ENCODE measurements at regions not wholly inside any gene's neighbourhood (a gene's known extent, or its start where the extent isn't known, plus 50 kb on each side); places are given as distances from the start of the nearest gene placed in this dataset.

DNA sequence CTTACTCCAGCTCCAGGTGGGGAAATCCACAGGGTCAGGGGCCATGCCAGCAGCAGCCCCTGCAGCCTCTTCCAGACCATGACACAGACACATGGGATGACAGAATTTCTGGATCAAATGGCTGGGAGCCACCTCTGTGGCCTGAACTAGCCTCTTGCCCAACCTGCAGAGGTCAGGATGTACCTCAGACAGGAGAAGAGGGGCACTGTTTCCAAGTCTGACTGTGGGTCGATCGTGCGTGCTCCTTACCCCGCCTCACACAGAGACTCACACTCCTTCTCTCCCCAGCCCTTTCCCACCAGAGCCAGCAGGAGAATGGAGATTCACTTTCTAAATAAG lies 131.9 kb downstream of the FAM43A start:
- Histone ChIP-seq H3K4me3 (ENCODE audit: insufficient read depth, low read depth, low read length) (no peak overlapping the region), H3K9me3 (ENCODE audit: control insufficient read depth, low read length) (no peaks in the 10 kb centered on the region), H3K27me3 (ENCODE audit: control insufficient read depth, insufficient read depth, low read length, poor library complexity, severe bottlenecking) (no peaks in the 10 kb centered on the region), H3K27ac (ENCODE audit: insufficient read depth, low read depth, low read length, poor library complexity, severe bottlenecking) (no peak overlapping the region), H3K4me1 (ENCODE audit: control insufficient read depth, insufficient read depth, low read length) (no peaks in the 10 kb centered on the region), H3K36me3 (ENCODE audit: control insufficient read depth, insufficient read depth, low read length) (no peaks in the 10 kb centered on the region)
- WGBS, 2 experiments = 42 to 46% methylated on average over 4 of the region's 4 CpGs

DNA sequence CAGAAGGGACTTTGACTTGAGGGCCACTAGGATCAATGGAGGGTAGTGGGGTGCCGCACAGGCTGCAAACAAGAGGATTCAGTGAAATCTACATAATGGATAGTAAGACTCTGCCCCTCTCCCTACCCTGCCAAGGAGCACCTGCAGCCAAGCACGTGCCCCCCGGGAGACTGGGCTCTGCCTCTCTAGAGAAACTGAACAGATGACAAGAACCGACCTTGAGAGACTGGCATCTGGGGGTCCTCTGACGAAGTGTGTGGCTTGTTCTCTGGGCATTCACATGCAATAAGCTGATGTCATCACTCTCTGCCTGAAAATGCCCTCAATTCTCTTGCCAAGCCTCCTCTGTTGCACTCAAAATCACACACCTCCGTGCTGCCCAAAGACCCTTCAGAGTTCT lies 132.3 kb downstream of the FAM43A start:
- no peak overlapping the region for H3K4me3 ChIP-seq (ENCODE audit: insufficient read depth, low read depth, low read length)
- no peaks in the 10 kb centered on the region for H3K9me3 ChIP-seq (ENCODE audit: control insufficient read depth, low read length)
- H3K36me3 ChIP-seq (ENCODE audit: control insufficient read depth, insufficient read depth, low read length) = no peaks in the 10 kb centered on the region
- no peaks in the 10 kb centered on the region for H3K27me3 ChIP-seq (ENCODE audit: control insufficient read depth, insufficient read depth, low read length, poor library complexity, severe bottlenecking)
- no peak overlapping the region for H3K27ac ChIP-seq (ENCODE audit: insufficient read depth, low read depth, low read length, poor library complexity, severe bottlenecking)
- WGBS, 2 experiments = 49 to 53% methylated on average over 6 of the region's 6 CpGs
- no peaks in the 10 kb centered on the region for H3K4me1 ChIP-seq (ENCODE audit: control insufficient read depth, insufficient read depth, low read length)

DNA sequence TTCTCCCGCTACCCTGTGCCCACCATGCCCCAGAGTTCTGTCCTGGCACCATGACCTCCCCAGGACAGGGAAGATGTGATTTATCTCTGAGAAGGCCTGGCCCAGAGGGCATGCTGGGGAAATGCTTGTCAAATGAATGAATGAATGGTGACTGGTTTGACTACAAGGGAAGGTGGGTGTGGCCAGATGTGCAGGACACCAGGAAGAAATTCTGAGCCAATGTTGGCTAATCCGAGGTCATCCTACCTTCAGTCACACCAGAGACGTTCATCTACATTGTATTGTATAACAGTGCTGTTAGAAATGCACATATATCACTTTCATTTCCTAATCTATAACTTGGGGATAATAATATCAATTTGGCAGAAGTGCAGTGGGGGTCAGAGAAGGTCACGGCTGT lies 138.4 kb downstream of the FAM43A start:
- Histone ChIP-seq H3K4me1 (ENCODE audit: control insufficient read depth, insufficient read depth, low read length) (no peaks in the 10 kb centered on the region), H3K27ac (ENCODE audit: insufficient read depth, low read depth, low read length, poor library complexity, severe bottlenecking) (no peak overlapping the region), H3K36me3 (ENCODE audit: control insufficient read depth, insufficient read depth, low read length) (no peaks in the 10 kb centered on the region), H3K9me3 (ENCODE audit: control insufficient read depth, low read length) (no peaks in the 10 kb centered on the region), H3K4me3 (ENCODE audit: insufficient read depth, low read depth, low read length) (no peak overlapping the region), H3K27me3 (ENCODE audit: control insufficient read depth, insufficient read depth, low read length, poor library complexity, severe bottlenecking) (no peaks in the 10 kb centered on the region)
- 91 to 97% methylated on average over 3 to 4 of the region's 4 CpGs for WGBS, 2 experiments

DNA sequence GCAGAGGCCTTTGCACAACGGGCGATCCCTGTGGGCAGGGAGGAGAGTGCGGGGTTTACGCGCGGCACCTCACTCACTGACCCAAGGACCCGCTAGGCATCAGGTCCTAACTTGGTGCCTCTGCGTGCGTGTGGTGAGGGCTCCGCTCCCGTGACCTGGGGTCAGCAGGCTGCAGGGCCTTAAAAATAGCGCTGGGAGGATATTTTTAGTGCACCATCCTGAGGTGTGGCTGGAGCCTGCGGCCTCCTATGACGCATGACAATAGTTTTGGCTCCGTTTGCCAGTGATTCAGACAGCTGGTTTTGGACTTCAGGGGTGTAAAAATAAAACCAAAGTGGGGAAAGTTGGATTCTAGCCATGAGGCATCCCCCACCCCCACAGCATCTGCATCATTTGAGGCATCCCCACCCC lies 139.0 kb downstream of the FAM43A start:
- WGBS, 2 experiments = 89 to 92% methylated on average over 15 of the region's 15 CpGs
- no peak overlapping the region for H3K4me3 ChIP-seq (ENCODE audit: insufficient read depth, low read depth, low read length)
- no peaks in the 10 kb centered on the region for H3K9me3 ChIP-seq (ENCODE audit: control insufficient read depth, low read length)
- no peak overlapping the region for H3K27ac ChIP-seq (ENCODE audit: insufficient read depth, low read depth, low read length, poor library complexity, severe bottlenecking)
- no peaks in the 10 kb centered on the region for H3K4me1 ChIP-seq (ENCODE audit: control insufficient read depth, insufficient read depth, low read length)
- H3K27me3 ChIP-seq (ENCODE audit: control insufficient read depth, insufficient read depth, low read length, poor library complexity, severe bottlenecking) = no peaks in the 10 kb centered on the region
- no peaks in the 10 kb centered on the region for H3K36me3 ChIP-seq (ENCODE audit: control insufficient read depth, insufficient read depth, low read length)

DNA sequence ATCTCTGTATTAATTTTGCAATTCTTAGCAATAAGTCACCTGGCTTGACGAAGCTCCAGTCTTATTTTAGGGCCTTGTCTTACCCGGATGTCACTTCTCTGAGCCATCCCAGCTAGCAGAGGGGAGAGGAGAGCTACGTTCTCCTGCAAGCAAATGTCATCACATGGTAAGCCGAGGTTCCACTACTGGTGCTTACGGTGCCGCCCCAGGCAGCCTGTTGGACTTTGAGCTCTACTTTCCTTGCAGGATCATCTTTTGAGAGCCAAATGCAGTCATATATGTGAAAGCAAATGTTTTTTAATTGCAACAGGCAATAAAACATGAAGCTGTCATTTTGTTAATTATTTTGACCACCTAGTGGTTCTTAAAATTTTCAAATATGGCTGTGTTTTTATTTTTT lies 140.9 kb downstream of the FAM43A start:
- no peak overlapping the region for H3K4me3 ChIP-seq (ENCODE audit: insufficient read depth, low read depth, low read length)
- WGBS, 2 experiments = 89 to 91% methylated on average over 6 of the region's 6 CpGs

DNA sequence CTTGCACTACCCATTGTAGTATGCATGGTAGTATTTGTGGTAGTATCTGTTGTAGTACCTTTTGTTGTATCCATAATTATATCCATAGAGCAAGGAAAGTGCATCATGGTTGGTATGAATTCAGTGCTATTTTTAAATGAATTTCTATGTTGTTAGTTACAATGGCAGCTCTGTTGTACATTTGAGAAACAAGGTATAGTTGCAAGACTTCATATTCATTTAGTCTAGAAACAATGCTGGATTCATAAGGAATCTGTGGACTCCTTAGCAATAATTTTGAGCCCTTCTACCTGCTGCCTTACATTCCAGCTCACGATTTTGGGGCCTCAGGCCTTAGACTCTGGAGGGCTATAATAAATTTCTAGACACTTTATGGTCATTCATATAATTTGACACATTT lies 141.8 kb downstream of the FAM43A start:
- no peak overlapping the region for H3K27ac ChIP-seq (ENCODE audit: insufficient read depth, low read depth, low read length, poor library complexity, severe bottlenecking)
- H3K36me3 ChIP-seq (ENCODE audit: control insufficient read depth, insufficient read depth, low read length) = no peaks in the 10 kb centered on the region
- H3K4me1 ChIP-seq (ENCODE audit: control insufficient read depth, insufficient read depth, low read length) = no peaks in the 10 kb centered on the region
- H3K27me3 ChIP-seq (ENCODE audit: control insufficient read depth, insufficient read depth, low read length, poor library complexity, severe bottlenecking) = no peaks in the 10 kb centered on the region
- H3K4me3 ChIP-seq (ENCODE audit: insufficient read depth, low read depth, low read length) = no peak overlapping the region
- H3K9me3 ChIP-seq (ENCODE audit: control insufficient read depth, low read length) = no peaks in the 10 kb centered on the region
- 81 to 92% methylated on average over 1 of the region's 1 CpG for WGBS, 2 experiments

More for the DNA sequence above, 140.9 kb downstream of the FAM43A start:
- H3K36me3 ChIP-seq (ENCODE audit: control insufficient read depth, insufficient read depth, low read length) = no peaks in the 10 kb centered on the region
- no peaks in the 10 kb centered on the region for H3K4me1 ChIP-seq (ENCODE audit: control insufficient read depth, insufficient read depth, low read length)
- H3K9me3 ChIP-seq (ENCODE audit: control insufficient read depth, low read length) = no peaks in the 10 kb centered on the region
- H3K27me3 ChIP-seq (ENCODE audit: control insufficient read depth, insufficient read depth, low read length, poor library complexity, severe bottlenecking) = no peaks in the 10 kb centered on the region
- no peak overlapping the region for H3K27ac ChIP-seq (ENCODE audit: insufficient read depth, low read depth, low read length, poor library complexity, severe bottlenecking)

DNA sequence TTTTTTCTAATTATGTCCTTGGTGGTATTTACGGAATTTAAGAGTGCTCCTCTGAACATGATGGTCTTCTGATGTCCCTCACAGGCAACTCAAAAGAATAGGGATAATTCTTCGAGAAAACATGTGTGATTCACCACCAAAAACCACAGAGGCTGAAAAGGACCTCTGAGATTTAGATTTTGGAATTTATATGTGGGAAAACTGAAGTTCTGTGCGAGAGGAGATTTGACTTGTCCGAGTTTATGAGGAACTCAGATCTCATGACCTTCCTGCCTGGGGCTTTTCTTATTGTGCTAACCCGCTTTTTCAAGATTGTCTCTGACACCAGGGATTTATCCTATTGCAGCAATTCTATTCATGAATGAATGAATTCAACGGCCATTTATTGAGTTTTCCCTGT lies 142.4 kb downstream of the FAM43A start:
- Histone ChIP-seq H3K9me3 (ENCODE audit: control insufficient read depth, low read length) (no peaks in the 10 kb centered on the region), H3K27ac (ENCODE audit: insufficient read depth, low read depth, low read length, poor library complexity, severe bottlenecking) (no peak overlapping the region), H3K4me3 (ENCODE audit: insufficient read depth, low read depth, low read length) (no peak overlapping the region), H3K27me3 (ENCODE audit: control insufficient read depth, insufficient read depth, low read length, poor library complexity, severe bottlenecking) (no peaks in the 10 kb centered on the region), H3K4me1 (ENCODE audit: control insufficient read depth, insufficient read depth, low read length) (no peaks in the 10 kb centered on the region), H3K36me3 (ENCODE audit: control insufficient read depth, insufficient read depth, low read length) (no peaks in the 10 kb centered on the region)
- WGBS, 2 experiments = 97% methylated on average over 6 of the region's 6 CpGs

DNA sequence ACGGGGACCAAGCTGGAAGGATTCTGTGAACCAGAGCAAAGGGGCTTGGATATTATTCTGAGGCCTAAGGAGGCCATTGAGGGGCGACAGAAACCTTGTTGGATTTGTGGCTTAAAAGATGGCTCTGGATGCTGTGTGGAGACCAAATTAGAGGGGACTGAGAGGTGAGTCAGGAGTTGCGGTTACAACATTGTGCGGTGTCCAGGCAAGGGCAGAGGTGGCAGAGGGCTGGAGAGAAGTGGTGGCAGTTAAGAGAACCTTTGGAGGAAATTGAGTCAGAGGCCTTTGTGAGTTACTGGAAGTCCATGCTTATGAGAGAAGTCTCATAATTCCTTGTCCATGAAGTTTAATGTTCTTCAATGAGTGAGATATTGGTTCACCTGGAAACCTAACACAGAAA lies 143.2 kb downstream of the FAM43A start:
- no peak overlapping the region for H3K27ac ChIP-seq (ENCODE audit: insufficient read depth, low read depth, low read length, poor library complexity, severe bottlenecking)
- no peaks in the 10 kb centered on the region for H3K9me3 ChIP-seq (ENCODE audit: control insufficient read depth, low read length)
- no peak overlapping the region for H3K4me3 ChIP-seq (ENCODE audit: insufficient read depth, low read depth, low read length)
- no peaks in the 10 kb centered on the region for H3K36me3 ChIP-seq (ENCODE audit: control insufficient read depth, insufficient read depth, low read length)
- H3K4me1 ChIP-seq (ENCODE audit: control insufficient read depth, insufficient read depth, low read length) = no peaks in the 10 kb centered on the region
- 94 to 95% methylated on average over 4 of the region's 4 CpGs for WGBS, 2 experiments
- H3K27me3 ChIP-seq (ENCODE audit: control insufficient read depth, insufficient read depth, low read length, poor library complexity, severe bottlenecking) = no peaks in the 10 kb centered on the region

DNA sequence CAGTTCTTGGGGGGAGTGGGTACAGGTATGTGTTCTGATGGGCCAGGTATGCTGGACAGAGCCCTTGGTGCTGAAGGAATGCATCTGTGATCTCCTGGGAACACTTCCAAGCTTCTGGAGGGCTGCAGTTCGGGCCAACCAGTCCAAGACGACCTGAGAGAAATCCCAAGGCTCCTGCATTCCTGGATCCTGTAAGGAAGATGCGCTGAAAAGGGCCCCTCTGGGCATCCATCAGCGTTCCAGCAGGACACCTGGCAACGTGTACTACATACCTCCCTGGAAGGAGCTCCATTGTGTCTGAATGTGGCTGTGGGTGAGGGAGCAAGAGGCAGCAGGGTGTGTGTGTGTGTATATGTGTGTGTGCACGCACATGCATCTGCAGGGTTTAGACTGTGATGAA lies 144.7 kb downstream of the FAM43A start:
- Histone ChIP-seq H3K27ac (ENCODE audit: insufficient read depth, low read depth, low read length, poor library complexity, severe bottlenecking) (no peak overlapping the region), H3K9me3 (ENCODE audit: control insufficient read depth, low read length) (no peaks in the 10 kb centered on the region), H3K27me3 (ENCODE audit: control insufficient read depth, insufficient read depth, low read length, poor library complexity, severe bottlenecking) (no peaks in the 10 kb centered on the region), H3K4me1 (ENCODE audit: control insufficient read depth, insufficient read depth, low read length) (no peaks in the 10 kb centered on the region), H3K4me3 (ENCODE audit: insufficient read depth, low read depth, low read length) (no peak overlapping the region), H3K36me3 (ENCODE audit: control insufficient read depth, insufficient read depth, low read length) (no peaks in the 10 kb centered on the region)
- WGBS, 2 experiments = 88 to 92% methylated on average over 6 of the region's 6 CpGs

DNA sequence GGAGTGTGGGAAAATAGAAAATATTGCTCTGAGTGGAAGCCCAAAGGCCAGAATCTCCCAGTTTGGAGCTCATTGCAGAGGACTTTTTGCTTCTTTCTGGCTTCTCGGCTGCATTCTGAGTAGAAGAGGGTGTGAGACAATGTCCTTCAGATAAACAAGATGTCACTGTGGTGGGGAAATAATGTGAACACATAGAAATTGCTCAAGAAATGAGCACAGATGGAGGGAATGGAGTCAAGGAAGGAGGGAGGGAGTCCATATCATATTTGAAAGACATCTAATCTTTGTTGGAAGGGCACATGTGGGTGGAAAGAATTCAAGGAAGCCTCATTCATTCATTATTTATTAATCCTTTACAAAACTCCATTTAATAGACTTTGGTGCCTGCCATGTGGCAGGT lies 145.3 kb downstream of the FAM43A start:
- no peaks in the 10 kb centered on the region for H3K36me3 ChIP-seq (ENCODE audit: control insufficient read depth, insufficient read depth, low read length)
- no peak overlapping the region for H3K27ac ChIP-seq (ENCODE audit: insufficient read depth, low read depth, low read length, poor library complexity, severe bottlenecking)
- no peaks in the 10 kb centered on the region for H3K9me3 ChIP-seq (ENCODE audit: control insufficient read depth, low read length)
- WGBS, 2 experiments = 92 to 95% methylated on average over 1 of the region's 1 CpG
- H3K27me3 ChIP-seq (ENCODE audit: control insufficient read depth, insufficient read depth, low read length, poor library complexity, severe bottlenecking) = no peaks in the 10 kb centered on the region
- no peak overlapping the region for H3K4me3 ChIP-seq (ENCODE audit: insufficient read depth, low read depth, low read length)
- H3K4me1 ChIP-seq (ENCODE audit: control insufficient read depth, insufficient read depth, low read length) = no peaks in the 10 kb centered on the region

DNA sequence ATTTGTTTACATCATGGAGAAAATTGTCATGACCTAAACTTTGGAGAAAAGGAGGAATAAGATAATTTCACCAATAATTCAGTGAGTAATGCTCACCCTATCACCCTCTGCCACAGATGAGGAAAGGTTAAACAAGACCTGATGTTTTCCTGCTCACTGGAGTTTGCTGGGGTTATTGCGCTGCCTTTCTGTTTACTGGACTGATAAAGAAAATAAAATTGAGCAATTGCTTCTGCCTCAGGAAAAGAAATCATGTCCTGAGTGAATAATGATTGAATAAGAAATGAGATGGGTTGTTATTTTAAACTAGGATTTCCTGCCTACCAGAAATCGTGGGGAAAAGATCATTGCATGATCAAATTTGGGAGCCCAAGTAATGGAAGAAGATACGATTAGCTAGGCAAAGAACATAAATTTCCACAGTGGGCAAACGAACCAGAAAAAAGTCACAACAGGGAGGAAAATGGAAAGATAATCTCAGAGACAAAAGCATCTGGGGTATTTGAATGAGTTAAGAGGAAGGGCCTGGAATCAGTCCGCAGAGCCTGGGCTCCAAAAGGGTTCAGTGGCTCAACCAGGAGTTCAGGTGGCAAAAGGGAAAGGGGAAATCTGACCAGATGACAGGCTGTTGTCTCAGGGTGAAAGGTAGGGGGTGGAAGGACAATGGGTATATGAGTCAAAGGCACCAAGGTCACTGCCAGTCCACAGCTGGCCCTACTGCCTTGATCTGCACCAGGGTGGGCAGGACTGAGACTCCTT lies 146.8 kb downstream of the FAM43A start:
- Histone ChIP-seq H3K36me3 (ENCODE audit: control insufficient read depth, insufficient read depth, low read length) (no peaks in the 10 kb centered on the region), H3K27me3 (ENCODE audit: control insufficient read depth, insufficient read depth, low read length, poor library complexity, severe bottlenecking) (no peaks in the 10 kb centered on the region), H3K4me3 (ENCODE audit: insufficient read depth, low read depth, low read length) (no peak overlapping the region), H3K9me3 (ENCODE audit: control insufficient read depth, low read length) (no peaks in the 10 kb centered on the region), H3K27ac (ENCODE audit: insufficient read depth, low read depth, low read length, poor library complexity, severe bottlenecking) (no peak overlapping the region), H3K4me1 (ENCODE audit: control insufficient read depth, insufficient read depth, low read length) (no peaks in the 10 kb centered on the region)
- WGBS, 2 experiments = 91 to 93% methylated on average over 5 of the region's 5 CpGs
